Aorta (tissue), 5 donors: ENCODE measurements at regions not wholly inside any gene's neighbourhood (a gene's known extent, or its start where the extent isn't known, plus 50 kb on each side); places are given as distances from the start of the nearest gene placed in this dataset.

Experiments used
- ATAC-seq: fragments of 200-7000 bp; cut with Tn5 transposase; one replicate; pipeline ENCODE4 v1.9.1; 2022; ENCODE audit warnings: moderate library complexity; ENCODE audit not compliant: low FRiP score
- DNase-seq, 2 donors: peaks; one replicate each; pipeline ENCODE4 v3.0.0-alpha.2; 2020
- H3K27ac ChIP-seq, 2 donors: one replicate each; pipeline ENCODE4 v1.5.1; 2013; ENCODE audit warnings: low read length in 2 of 2, mild to moderate bottlenecking in 2 of 2, moderate library complexity in 2 of 2, control low read depth in 1 of 2, inconsistent platforms in 1 of 2, low read depth in 1 of 2
- H3K27me3 ChIP-seq, 2 donors: one replicate each; pipeline ENCODE4 v1.6.1; 2013; ENCODE audit warnings: control low read depth in 1 of 2, low read length in 1 of 2, mild to moderate bottlenecking in 1 of 2, moderate library complexity in 1 of 2; ENCODE audit not compliant: insufficient read depth in 2 of 2, control insufficient read depth in 1 of 2
- H3K36me3 ChIP-seq, 2 donors: one replicate each; pipeline ENCODE4 v1.6.1; 2013; ENCODE audit warnings: control low read depth in 1 of 2, low read length in 1 of 2, mild to moderate bottlenecking in 1 of 2; ENCODE audit not compliant: insufficient read depth in 2 of 2, control insufficient read depth in 1 of 2
- H3K4me1 ChIP-seq, 2 donors: one replicate each; pipeline ENCODE4 v1.6.1; 2013; ENCODE audit warnings: low read length in 2 of 2, control low read depth in 1 of 2, mild to moderate bottlenecking in 1 of 2, moderate library complexity in 1 of 2; ENCODE audit not compliant: insufficient read depth in 2 of 2, control insufficient read depth in 1 of 2
- H3K4me3 ChIP-seq, 2 donors: one replicate each; pipeline ENCODE4 v1.5.1; 2013; ENCODE audit warnings: low read length in 2 of 2, control low read depth in 1 of 2, mild to moderate bottlenecking in 1 of 2
- H3K9me3 ChIP-seq: one replicate; pipeline ENCODE4 v1.6.1; 2013; ENCODE audit warnings: mild to moderate bottlenecking, low read length; ENCODE audit not compliant: control insufficient read depth
- WGBS, 2 donors: extraction: QIAGEN DNeasy Blood & Tissue Kit; methylation state at CpG; one replicate each; pipeline ENCODE4 v1.1.7; 2013; 5-methylcytosine and 5-hydroxymethylcytosine counted together
- intact Hi-C, 2 donors: fragments of 100-400 bp; cut with DNase I; formaldehyde crosslinking; loops; one replicate each; pipeline versions ENCODE4 v1.14.2 to v1.15.0; 2022
- donor health status: healthy with polysubstance abuse.
- donor health status: Bipolar disorder and iron deficiency.
- donor health status: DM: no; HTN: no; CAD: no.
- donor health status: DM: no; HTN: no; CAD: no.
- donor health status: DM: yes; HTN: yes; CAD: no.

- no peak overlapping the region for H3K4me3 ChIP-seq
- H3K4me1 ChIP-seq: no peaks in the 10 kb centered on the region
- H3K27me3 ChIP-seq: no peaks in the 10 kb centered on the region
- ATAC-seq: no peak
- WGBS, 2 donors: 61 to 73% methylated on average over 2 of the region's 2 CpGs
- intact Hi-C loops: no loop called here
- no peaks in the 10 kb centered on the region for H3K9me3 ChIP-seq
- DNase-seq: no peak
- no peaks in the 10 kb centered on the region for H3K36me3 ChIP-seq
- H3K27ac ChIP-seq: no peak overlapping the region
Observed at GRCh38 chr5:20370061-20370460, 382.1 kb upstream of the CDH18 start.

GRCh38 chr5:20369518-20369885 is 381.5 kb upstream of the CDH18 start:
- WGBS, 2 donors: 68 to 75% methylated on average over 3 of the region's 3 CpGs
- ATAC-seq (no peak), DNase-seq (no peak)
- H3K4me1 ChIP-seq: no peaks in the 10 kb centered on the region
- no peaks in the 10 kb centered on the region for H3K9me3 ChIP-seq
- H3K27me3 ChIP-seq: no peaks in the 10 kb centered on the region
- no peak overlapping the region for H3K27ac ChIP-seq
- H3K36me3 ChIP-seq: no peaks in the 10 kb centered on the region
- H3K4me3 ChIP-seq: no peak overlapping the region
- intact Hi-C loops: no loop called here

- Histone ChIP-seq H3K36me3 (no peaks in the 10 kb centered on the region), H3K27me3 (no peaks in the 10 kb centered on the region), H3K9me3 (no peaks in the 10 kb centered on the region), H3K4me3 (no peak overlapping the region), H3K4me1 (no peaks in the 10 kb centered on the region), H3K27ac (no peak overlapping the region)
- 53 to 63% methylated on average over 3 of the region's 3 CpGs for WGBS, 2 donors
- intact Hi-C loops: no loop called here
- ATAC-seq (no peak), DNase-seq (no peak)
Observed at GRCh38 chr5:20368571-20369517, 380.8 kb upstream of the CDH18 start.

- Histone ChIP-seq H3K4me3 (no peak overlapping the region), H3K4me1 (no peaks in the 10 kb centered on the region), H3K27me3 (no peaks in the 10 kb centered on the region), H3K36me3 (no peaks in the 10 kb centered on the region), H3K27ac (no peak overlapping the region), H3K9me3 (no peaks in the 10 kb centered on the region)
- intact Hi-C loops: no loop called here
- ATAC-seq (no peak), DNase-seq (no peak)
- 46 to 58% methylated on average over 5 of the region's 5 CpGs for WGBS, 2 donors
Observed at GRCh38 chr5:20367178-20367577, 379.2 kb upstream of the CDH18 start.

GRCh38 chr5:20360263-20360662 is 372.3 kb upstream of the CDH18 start:
- Histone ChIP-seq H3K27me3 (no peaks in the 10 kb centered on the region), H3K4me3 (no peak overlapping the region), H3K4me1 (no peaks in the 10 kb centered on the region), H3K9me3 (no peaks in the 10 kb centered on the region), H3K36me3 (no peaks in the 10 kb centered on the region), H3K27ac (no peak overlapping the region)
- no peak for DNase-seq
- WGBS, 2 donors: 0 to 7% methylated on average over 2 of the region's 2 CpGs
- intact Hi-C loops: no loop called here
- ATAC-seq: no peak

GRCh38 chr5:20359377-20359776 is 371.4 kb upstream of the CDH18 start:
- 4 to 8% methylated on average over 1 of the region's 1 CpG for WGBS, 2 donors
- Histone ChIP-seq H3K27ac (no peak overlapping the region), H3K9me3 (no peaks in the 10 kb centered on the region), H3K4me3 (no peak overlapping the region), H3K4me1 (no peaks in the 10 kb centered on the region), H3K27me3 (no peaks in the 10 kb centered on the region), H3K36me3 (no peaks in the 10 kb centered on the region)
- intact Hi-C loops: no loop called here
- no peak for DNase-seq
- no peak for ATAC-seq

- no peaks in the 10 kb centered on the region for H3K4me1 ChIP-seq
- WGBS, 2 donors: 59 to 68% methylated on average over 3 of the region's 3 CpGs
- intact Hi-C loops: no loop called here
- DNase-seq (no peak), ATAC-seq (no peak)
- no peaks in the 10 kb centered on the region for H3K27me3 ChIP-seq
- no peaks in the 10 kb centered on the region for H3K9me3 ChIP-seq
- H3K4me3 ChIP-seq: no peak overlapping the region
- no peaks in the 10 kb centered on the region for H3K36me3 ChIP-seq
- no peak overlapping the region for H3K27ac ChIP-seq
Observed at GRCh38 chr5:20353499-20353898, 365.5 kb upstream of the CDH18 start.

GRCh38 chr5:20351849-20352248 is 363.8 kb upstream of the CDH18 start:
- ATAC-seq: no peak
- no peak for DNase-seq
- H3K4me3 ChIP-seq: no peak overlapping the region
- no peak overlapping the region for H3K27ac ChIP-seq
- intact Hi-C loops: no loop called here
- WGBS, 2 donors: 79 to 84% methylated on average over 3 of the region's 3 CpGs
- no peaks in the 10 kb centered on the region for H3K4me1 ChIP-seq
- no peaks in the 10 kb centered on the region for H3K36me3 ChIP-seq
- no peaks in the 10 kb centered on the region for H3K27me3 ChIP-seq
- no peaks in the 10 kb centered on the region for H3K9me3 ChIP-seq

GRCh38 chr5:20348321-20348720 is 360.3 kb upstream of the CDH18 start:
- no peaks in the 10 kb centered on the region for H3K4me1 ChIP-seq

More at GRCh38 chr5:20348321-20348720, 360.3 kb upstream of the CDH18 start:
- Histone ChIP-seq H3K27ac (no peak overlapping the region), H3K9me3 (no peaks in the 10 kb centered on the region), H3K4me3 (no peak overlapping the region), H3K27me3 (no peaks in the 10 kb centered on the region), H3K36me3 (no peaks in the 10 kb centered on the region)
- intact Hi-C loops: no loop called here
- 10 to 11% methylated on average over 1 of the region's 1 CpG for WGBS, 2 donors
- ATAC-seq (no peak), DNase-seq (no peak)
